LNCAP (cell line): ENCODE measurements at regions not wholly inside any gene's neighbourhood (a gene's known extent, or its start where the extent isn't known, plus 50 kb on each side); places are given as distances from the start of the nearest gene placed in this dataset.

Experiments
- TF ChIP-seq, protein P1 (sequence below): fragments of 450-650 bp; IDR thresholded peaks from 2 replicates; pipeline ENCODE4 v1.5.1; 2017; ENCODE audit warnings: mild to moderate bottlenecking

GRCh38 chr4:180805101-180805500 is 1438.1 kb upstream of the TENM3 start:
- TF ChIP-seq, protein P1, sequence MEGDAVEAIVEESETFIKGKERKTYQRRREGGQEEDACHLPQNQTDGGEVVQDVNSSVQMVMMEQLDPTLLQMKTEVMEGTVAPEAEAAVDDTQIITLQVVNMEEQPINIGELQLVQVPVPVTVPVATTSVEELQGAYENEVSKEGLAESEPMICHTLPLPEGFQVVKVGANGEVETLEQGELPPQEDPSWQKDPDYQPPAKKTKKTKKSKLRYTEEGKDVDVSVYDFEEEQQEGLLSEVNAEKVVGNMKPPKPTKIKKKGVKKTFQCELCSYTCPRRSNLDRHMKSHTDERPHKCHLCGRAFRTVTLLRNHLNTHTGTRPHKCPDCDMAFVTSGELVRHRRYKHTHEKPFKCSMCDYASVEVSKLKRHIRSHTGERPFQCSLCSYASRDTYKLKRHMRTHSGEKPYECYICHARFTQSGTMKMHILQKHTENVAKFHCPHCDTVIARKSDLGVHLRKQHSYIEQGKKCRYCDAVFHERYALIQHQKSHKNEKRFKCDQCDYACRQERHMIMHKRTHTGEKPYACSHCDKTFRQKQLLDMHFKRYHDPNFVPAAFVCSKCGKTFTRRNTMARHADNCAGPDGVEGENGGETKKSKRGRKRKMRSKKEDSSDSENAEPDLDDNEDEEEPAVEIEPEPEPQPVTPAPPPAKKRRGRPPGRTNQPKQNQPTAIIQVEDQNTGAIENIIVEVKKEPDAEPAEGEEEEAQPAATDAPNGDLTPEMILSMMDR: no peak

DNA sequence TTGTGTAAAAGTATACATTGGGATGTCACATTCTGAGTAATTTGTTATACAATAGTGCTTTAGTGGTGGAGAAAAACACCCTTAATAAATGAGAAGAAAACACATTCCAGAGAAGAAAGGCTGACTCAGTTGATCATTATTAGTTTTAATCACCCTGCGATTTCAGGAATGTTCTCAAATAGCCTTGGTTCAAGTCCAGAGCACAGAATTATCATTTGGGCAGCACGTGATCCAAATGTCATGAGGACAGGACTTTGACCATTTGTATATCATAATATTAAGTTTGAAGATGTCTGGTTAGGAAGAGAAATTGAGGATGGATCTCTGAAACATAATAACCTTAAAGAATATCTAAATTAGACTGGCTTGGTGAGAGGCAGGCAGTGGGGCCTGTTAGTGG is 1434.3 kb upstream of the TENM3 start:
- TF ChIP-seq, protein P1: no peak

GRCh38 chr4:180809439-180809838 is 1433.8 kb upstream of the TENM3 start:
- TF ChIP-seq, protein P1: no peak

DNA sequence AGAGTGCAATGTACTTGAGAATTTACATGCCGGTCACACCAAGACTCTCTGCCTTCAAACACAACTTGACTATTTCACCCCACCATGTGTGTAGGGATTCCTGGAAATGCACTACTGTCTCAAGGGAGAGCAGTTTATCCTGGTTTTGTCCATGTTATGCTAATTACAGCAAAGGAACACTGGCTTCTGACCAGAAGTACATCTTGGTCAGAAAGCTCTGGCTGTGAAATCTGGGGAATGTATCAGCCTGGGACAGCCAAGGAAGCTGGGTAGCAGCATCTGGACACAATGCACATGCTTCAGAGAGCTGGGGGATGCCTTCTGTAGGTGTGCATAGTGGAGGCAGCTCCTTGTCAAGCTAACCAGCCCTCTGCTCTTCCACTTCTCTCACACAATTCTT is 1432.6 kb upstream of the TENM3 start:
- TF ChIP-seq, protein P1: no peak

- TF ChIP-seq, protein P1: no peak
These were observed 1431.6 kb upstream of the TENM3 start for GRCh38 chr4:180811556-180811955.

GRCh38 chr4:180812783-180813182 is 1430.4 kb upstream of the TENM3 start:
- TF ChIP-seq, protein P1: no peak

GRCh38 chr4:180814875-180815417 is 1428.3 kb upstream of the TENM3 start:
- TF ChIP-seq, protein P1: no peak

- TF ChIP-seq, protein P1: no peak
These were observed 1425.7 kb upstream of the TENM3 start for GRCh38 chr4:180817529-180817928.
